HG03039 (cell line): ENCODE measurements at regions not wholly inside any gene's neighbourhood (a gene's known extent, or its start where the extent isn't known, plus 50 kb on each side); places are given as distances from the start of the nearest gene placed in this dataset.
"Not testable (repeated sequence)": the region's sequence is repeated elsewhere in the genome, so short reads cannot be mapped to it uniquely, and the experiment has no call there.

ENCODE experiments used
- ATAC-seq: cut with Tn5 transposase; IDR thresholded peaks from one replicate; pipeline ENCODE4 v1.9.1; 2021; ENCODE audit warnings: mild to moderate bottlenecking, moderate library complexity; ENCODE audit not compliant: unreplicated experiment

GRCh38 chr13:90565985-90566713 lies 781.3 kb upstream of the MIR17HG start:
- ATAC-seq, result no peak

- no peak for ATAC-seq
These were observed 779.3 kb upstream of the MIR17HG start for GRCh38 chr13:90568165-90568564.

- ATAC-seq, result no peak
These were observed 771.4 kb upstream of the MIR17HG start for GRCh38 chr13:90576067-90576466.

GRCh38 chr13:90577726-90578125 lies 769.8 kb upstream of the MIR17HG start:
- no peak for ATAC-seq

- ATAC-seq, result no peak
These were observed 762.1 kb upstream of the MIR17HG start for GRCh38 chr13:90585392-90585791.

GRCh38 chr13:90591260-90591926 lies 756.1 kb upstream of the MIR17HG start:
- no peak for ATAC-seq

GRCh38 chr13:90591927-90592268 lies 755.6 kb upstream of the MIR17HG start:
- no peak for ATAC-seq

GRCh38 chr13:90592943-90593342 lies 754.5 kb upstream of the MIR17HG start:
- no peak for ATAC-seq

- no peak for ATAC-seq
These were observed 752.8 kb upstream of the MIR17HG start for GRCh38 chr13:90594681-90595080.

GRCh38 chr13:90605664-90606063 lies 741.8 kb upstream of the MIR17HG start:
- ATAC-seq, result no peak

- not testable (repeated sequence) for ATAC-seq
These were observed 740.6 kb upstream of the MIR17HG start for GRCh38 chr13:90606921-90607320.

- ATAC-seq, result no peak
These were observed 735.1 kb upstream of the MIR17HG start for GRCh38 chr13:90612391-90612790.

GRCh38 chr13:90613076-90613795 lies 734.3 kb upstream of the MIR17HG start:
- ATAC-seq, result no peak

- ATAC-seq, result no peak
These were observed 732.3 kb upstream of the MIR17HG start for GRCh38 chr13:90615236-90615635.

GRCh38 chr13:90615767-90616166 lies 731.7 kb upstream of the MIR17HG start:
- no peak for ATAC-seq

- ATAC-seq, result no peak
These were observed 729.4 kb upstream of the MIR17HG start for GRCh38 chr13:90618133-90618532.

- ATAC-seq, result no peak
These were observed 724.9 kb upstream of the MIR17HG start for GRCh38 chr13:90622541-90622940.

- no peak for ATAC-seq
These were observed 724.0 kb upstream of the MIR17HG start for GRCh38 chr13:90623318-90624011.

GRCh38 chr13:90627813-90628212 lies 719.7 kb upstream of the MIR17HG start:
- ATAC-seq, result no peak

GRCh38 chr13:90628471-90628870 lies 719.0 kb upstream of the MIR17HG start:
- ATAC-seq, result no peak

- no peak for ATAC-seq
These were observed 716.8 kb upstream of the MIR17HG start for GRCh38 chr13:90630716-90631115.
